ENCODE measurements at regions not wholly inside any gene's neighbourhood (a gene's known extent, or its start where the extent isn't known, plus 50 kb on each side); places are given as distances from the start of the nearest gene placed in this dataset.

GRCh38 chr1:163652441-163652840 lies 330.7 kb downstream of the NUF2 start:
- TF ChIP-seq CTCF (IDR thresholded peaks at IDR 0.05) (no peak), POLR2A (IDR thresholded peaks at IDR 0.05) (no peak)

Measured in prostate gland (tissue), 2 donors.